ENCODE measurements at regions not wholly inside any gene's neighbourhood (a gene's known extent, or its start where the extent isn't known, plus 50 kb on each side); places are given as distances from the start of the nearest gene placed in this dataset.

DNA sequence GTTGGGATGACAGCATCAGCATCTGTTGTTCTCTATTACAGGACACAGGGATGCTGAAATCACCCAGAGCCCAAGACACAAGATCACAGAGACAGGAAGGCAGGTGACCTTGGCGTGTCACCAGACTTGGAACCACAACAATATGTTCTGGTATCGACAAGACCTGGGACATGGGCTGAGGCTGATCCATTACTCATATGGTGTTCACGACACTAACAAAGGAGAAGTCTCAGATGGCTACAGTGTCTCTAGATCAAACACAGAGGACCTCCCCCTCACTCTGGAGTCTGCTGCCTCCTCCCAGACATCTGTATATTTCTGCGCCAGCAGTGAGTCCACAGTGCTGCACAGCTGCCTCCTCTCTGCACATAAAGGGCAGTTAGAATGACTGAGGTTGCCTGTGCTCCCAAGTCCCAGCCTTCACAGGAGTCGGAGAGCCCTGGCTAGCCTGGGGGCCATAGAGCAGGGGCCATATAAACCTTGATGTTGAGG, 142.2 kb upstream of the PRSS58 start:
- Histone ChIP-seq H3K18ac (ENCODE audit: low read depth, low read length) (no peak overlapping the region), H3K4me2 (ENCODE audit: low read depth, low read length) (no peak overlapping the region), H3K23ac (ENCODE audit: low read depth, low read length) (no peak overlapping the region), H3K14ac (replicated peaks; ENCODE audit: low read depth, low read length) (no peak overlapping the region), H3K4me1 (ENCODE audit: control insufficient read depth, insufficient read depth, low read length) (no peaks in the 10 kb centered on the region), H3K36me3 (ENCODE audit: control insufficient read depth, insufficient read depth, low read length) (no peaks in the 10 kb centered on the region), H3K56ac (ENCODE audit: extremely low read depth, insufficient read depth, low read length) (no peak overlapping the region; the same call in 1 of the 2 replicates), H4K5ac (ENCODE audit: low read depth, low read length) (no peak overlapping the region), H2AFZ (replicated peaks; ENCODE audit: low read length, poor library complexity) (no peak overlapping the region), H3K4me3 (ENCODE audit: insufficient read depth, low read depth, low read length) (no peak overlapping the region), H2BK120ac (ENCODE audit: low read depth, low read length) (no peak overlapping the region), H3K27ac (ENCODE audit: insufficient read depth, low read length) (no peak overlapping the region), H2BK5ac (ENCODE audit: low read depth, low read length, poor library complexity, severe bottlenecking) (no peak overlapping the region), H4K20me1 (ENCODE audit: insufficient read depth, low read length) (no peaks in the 10 kb centered on the region), H2BK15ac (ENCODE audit: low read depth, low read length) (no peak overlapping the region), H2AK9ac (replicated peaks; ENCODE audit: low read depth, low read length, poor library complexity) (no peak overlapping the region), H4K91ac (ENCODE audit: insufficient read depth, low read depth, low read length) (no peak overlapping the region), H3K9ac (ENCODE audit: low read depth, low read length) (no peak overlapping the region), H4K8ac (ENCODE audit: low read depth in 2 of 2, low read length in 2 of 2) (no peak overlapping the region), H3K79me1 (ENCODE audit: low read depth in 1 of 2, low read length in 2 of 2) (no peaks in the 10 kb centered on the region), H3K27me3 (ENCODE audit: control insufficient read depth, insufficient read depth, low read length) (peaks cover 21% of the 10 kb centered on the region), H2BK20ac (ENCODE audit: low read depth, low read length) (no peak overlapping the region), H3K4ac (ENCODE audit: low read depth, low read length) (no peak overlapping the region), H3K9me1 (ENCODE audit: insufficient read depth, low read length) (0 out of 2 replicates have a peak, but pooled peaks cover 4% of the 10 kb centered on the region), H2AK5ac (ENCODE audit: low read depth, low read length) (no peak overlapping the region; the same call in 1 of the 2 replicates), H3K9me3 (ENCODE audit: control insufficient read depth, insufficient read depth, low read length) (no peaks in the 10 kb centered on the region)
- CTCF ChIA-PET, result no interaction called here
- dilution Hi-C loops (cut with HindIII; ENCODE audit: low sequenced_read_pairs, unreplicated experiment) (no loop called here), intact Hi-C loops (cut with micrococcal nuclease) (no loop called here), in situ Hi-C loops (cut with MboI; ENCODE audit: low sequenced_read_pairs) (no loop called here)
- ATAC-seq (ENCODE audit: low read depth) (no peak), DNase-seq (no peak)
- POLR2A ChIA-PET (ENCODE audit: unreplicated experiment), result no interaction called here
- no CpG with 5 or more reads among the region's 5 CpGs for WGBS, 2 experiments (ENCODE audit: extremely low coverage in 2 of 2, insufficient read length in 1 of 2)
- no TSS peak for BruUV-seq (replicated peaks)
- no peak for TF ChIP-seq RAD21 (IDR thresholded peaks at IDR 0.05; ENCODE audit: low read length)
- TF ChIP-seq CEBPB (IDR thresholded peaks at IDR 0.05; ENCODE audit: low read depth, low read length), result no peak
- no peak for TF ChIP-seq MXI1 (IDR thresholded peaks at IDR 0.05; ENCODE audit: borderline replicate concordance, low read depth, low read length)
- no peak for TF ChIP-seq FOS (IDR thresholded peaks at IDR 0.05; ENCODE audit: low read depth, low read length)
- no peak for TF ChIP-seq NFE2L2 (IDR thresholded peaks at IDR 0.05; ENCODE audit: low read depth, low read length)
- no peak for TF ChIP-seq SMC3 (IDR thresholded peaks at IDR 0.05; ENCODE audit: low read depth, low read length)
- no peak for TF ChIP-seq BHLHE40 (IDR thresholded peaks at IDR 0.05; ENCODE audit: low read depth, low read length)
- no peak for TF ChIP-seq CHD1 (IDR thresholded peaks at IDR 0.05; ENCODE audit: low read depth, low read length)
- no peak for TF ChIP-seq POLR2A (IDR thresholded peaks at IDR 0.05; ENCODE audit: low read depth, low read length)
- no peak for TF ChIP-seq RFX5 (IDR thresholded peaks at IDR 0.05; ENCODE audit: low read depth, low read length)
